ENCODE measurements at regions not wholly inside any gene's neighbourhood (a gene's known extent, or its start where the extent isn't known, plus 50 kb on each side); places are given as distances from the start of the nearest gene placed in this dataset.

DNA sequence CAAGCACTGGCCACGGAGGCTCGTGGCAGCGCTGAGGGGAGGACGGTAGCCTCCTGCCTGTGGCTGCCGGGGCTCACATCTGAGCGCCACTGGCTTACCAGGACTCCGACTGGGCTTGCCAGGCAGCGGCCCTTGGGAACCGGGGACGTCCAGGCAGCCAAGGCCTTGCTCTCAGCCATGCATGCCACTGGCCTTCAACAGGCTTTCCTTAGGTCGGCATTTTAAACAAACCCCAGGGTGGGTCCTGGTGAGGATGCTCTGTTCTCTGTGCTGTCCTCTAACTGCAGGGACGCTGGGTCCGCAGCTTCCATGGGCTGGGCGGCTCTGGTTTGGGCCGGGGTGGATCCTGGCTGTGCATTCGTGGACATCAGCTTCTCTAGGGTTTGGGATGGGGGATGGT is 59.1 kb upstream of the BHLHE23 start:
- H3K27me3 ChIP-seq (ENCODE audit: insufficient read depth, low read length) = peaks cover 32% of the 10 kb centered on the region
- H3K27ac ChIP-seq (ENCODE audit: low read depth, low read length) = no peak overlapping the region
- H3K79me2 ChIP-seq (ENCODE audit: control insufficient read depth, insufficient read depth, low read length, unreplicated experiment) = no peaks in the 10 kb centered on the region
- H3K4me1 ChIP-seq (ENCODE audit: control insufficient read depth, insufficient read depth, low read length, unreplicated experiment) = no peaks in the 10 kb centered on the region
- no peak overlapping the region for H2AFZ ChIP-seq (ENCODE audit: low read length, unreplicated experiment)
- no peak overlapping the region for H3K4me3 ChIP-seq (ENCODE audit: low read depth, low read length)
- H3K36me3 ChIP-seq (ENCODE audit: insufficient read depth, low read length) = no peaks in the 10 kb centered on the region

DNA sequence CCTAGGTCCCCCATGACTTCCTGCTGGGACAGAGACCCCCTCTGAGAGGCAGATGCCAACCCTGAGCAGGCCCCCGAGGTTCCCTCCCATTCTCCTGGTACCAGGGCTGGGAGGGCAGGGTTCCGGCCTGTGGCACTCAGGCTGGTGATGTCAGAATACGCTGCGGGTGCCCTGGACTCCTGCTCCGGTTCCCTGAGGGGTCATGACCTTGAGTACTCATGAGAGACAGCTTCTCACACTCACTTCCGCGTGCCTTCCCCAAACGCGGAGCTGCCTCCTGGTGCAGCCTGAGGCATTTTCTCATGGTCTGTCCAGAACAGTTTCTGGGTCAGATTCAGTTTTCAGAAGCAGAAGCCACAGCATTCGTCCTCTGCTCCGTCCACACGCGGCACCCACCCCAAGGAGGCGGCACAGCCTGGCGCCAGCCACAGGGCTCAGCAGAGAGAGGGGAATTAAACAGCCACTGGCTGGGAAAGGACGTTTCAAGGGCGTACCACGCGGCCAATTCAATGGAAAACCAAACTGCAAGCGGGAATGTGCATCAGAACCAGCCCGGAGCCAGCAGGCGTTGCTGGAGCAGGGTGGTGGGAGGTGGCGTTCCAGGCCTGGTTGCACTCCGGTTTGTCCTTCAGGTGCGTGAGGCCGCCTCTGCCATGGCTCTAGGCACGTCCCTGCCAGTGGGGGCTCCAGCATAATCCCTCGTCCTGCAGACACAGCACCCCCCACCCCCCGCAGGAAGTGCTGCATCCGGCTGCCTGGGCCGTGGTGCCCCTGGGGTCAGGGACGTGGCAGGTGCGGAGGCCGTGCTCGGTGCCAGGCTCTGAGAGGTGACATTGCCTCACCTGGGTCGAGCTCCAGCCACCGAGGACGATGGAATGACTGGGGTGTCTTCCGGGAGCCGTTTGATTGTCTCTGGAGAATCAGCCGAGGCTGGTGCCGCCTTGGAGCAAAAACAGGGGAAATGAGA is 58.3 kb upstream of the BHLHE23 start:
- Histone ChIP-seq H2AFZ (ENCODE audit: low read length, unreplicated experiment) (no peak overlapping the region), H3K79me2 (ENCODE audit: control insufficient read depth, insufficient read depth, low read length, unreplicated experiment) (no peaks in the 10 kb centered on the region), H3K36me3 (ENCODE audit: insufficient read depth, low read length) (no peaks in the 10 kb centered on the region), H3K27ac (ENCODE audit: low read depth, low read length) (no peak overlapping the region), H3K4me1 (ENCODE audit: control insufficient read depth, insufficient read depth, low read length, unreplicated experiment) (no peaks in the 10 kb centered on the region), H3K4me3 (ENCODE audit: low read depth, low read length) (no peak overlapping the region), H3K27me3 (ENCODE audit: insufficient read depth, low read length) (peaks cover 28% of the 10 kb centered on the region)

DNA sequence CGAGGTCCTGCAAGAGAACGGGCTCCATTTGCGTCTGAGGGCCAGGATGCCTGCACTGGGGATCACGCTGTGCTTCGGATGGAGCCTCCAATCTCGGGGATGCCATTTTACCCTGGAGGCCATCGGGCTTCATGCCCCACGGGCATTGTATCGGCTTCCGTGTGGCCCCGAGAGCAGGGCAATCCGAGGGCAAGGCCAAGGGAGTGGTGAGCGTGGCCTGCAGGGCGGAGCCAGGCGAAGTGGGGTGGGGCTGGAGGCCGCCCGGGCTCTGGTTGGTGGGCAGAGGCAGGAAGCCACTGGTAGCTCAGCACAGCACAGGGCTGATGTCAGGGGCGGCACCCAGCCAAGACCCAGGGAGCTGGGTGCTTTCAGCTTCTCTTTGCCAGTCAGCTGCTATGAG is 57.5 kb upstream of the BHLHE23 start:
- H3K79me2 ChIP-seq (ENCODE audit: control insufficient read depth, insufficient read depth, low read length, unreplicated experiment) = no peaks in the 10 kb centered on the region
- H3K36me3 ChIP-seq (ENCODE audit: insufficient read depth, low read length) = no peaks in the 10 kb centered on the region
- H3K4me3 ChIP-seq (ENCODE audit: low read depth, low read length) = no peak overlapping the region
- peaks cover 28% of the 10 kb centered on the region for H3K27me3 ChIP-seq (ENCODE audit: insufficient read depth, low read length)
- H2AFZ ChIP-seq (ENCODE audit: low read length, unreplicated experiment) = no peak overlapping the region
- no peaks in the 10 kb centered on the region for H3K4me1 ChIP-seq (ENCODE audit: control insufficient read depth, insufficient read depth, low read length, unreplicated experiment)
- H3K27ac ChIP-seq (ENCODE audit: low read depth, low read length) = no peak overlapping the region

DNA sequence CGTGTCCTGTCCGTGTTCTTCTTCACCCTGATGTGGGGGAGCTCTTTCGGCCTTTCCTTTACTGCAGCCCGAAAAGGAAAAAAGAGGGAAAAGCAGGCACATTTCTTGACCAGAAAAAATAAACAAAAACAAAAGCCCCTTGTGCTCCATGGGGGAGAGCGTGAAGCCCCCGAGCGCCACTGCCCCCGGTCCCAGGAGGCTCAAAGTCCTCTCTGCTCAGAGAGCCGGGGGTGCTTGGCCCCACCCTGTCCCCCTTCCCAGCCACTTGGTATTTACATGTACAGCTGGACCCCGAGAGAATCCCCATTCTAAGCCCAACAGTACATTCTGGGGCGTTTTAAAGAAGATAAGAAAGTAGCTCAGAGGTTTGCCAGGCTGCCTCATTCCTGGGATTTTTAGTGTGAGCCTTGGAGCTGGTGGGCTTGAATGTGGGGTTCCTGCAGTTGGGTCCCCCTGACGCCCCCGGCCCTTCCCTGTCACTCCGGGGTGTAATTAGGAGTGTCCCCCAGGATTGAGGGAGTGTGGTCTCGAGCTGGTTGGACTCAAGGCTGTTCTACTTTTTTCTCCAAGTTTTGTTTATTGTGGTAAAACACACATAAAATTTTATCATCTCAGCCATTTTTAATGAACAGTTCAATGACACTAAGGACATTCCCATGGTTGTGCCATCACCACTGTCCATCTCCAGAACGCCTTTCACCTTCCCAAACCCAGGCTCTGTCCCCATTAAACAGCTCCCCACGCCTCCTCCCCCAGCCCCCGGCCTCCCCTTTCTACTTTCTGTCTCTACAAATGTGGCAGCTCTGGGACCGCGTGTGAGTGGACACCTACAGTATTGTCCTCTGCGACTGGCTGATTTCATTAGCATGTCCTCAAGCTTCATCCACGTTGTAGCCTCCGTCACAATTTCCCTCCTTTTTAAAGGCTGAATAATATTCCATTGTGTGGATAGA is 55.7 kb upstream of the BHLHE23 start:
- no peak overlapping the region for H2AFZ ChIP-seq (ENCODE audit: low read length, unreplicated experiment)
- H3K27ac ChIP-seq (ENCODE audit: low read depth, low read length) = no peak overlapping the region
- H3K4me3 ChIP-seq (ENCODE audit: low read depth, low read length) = no peak overlapping the region
- H3K27me3 ChIP-seq (ENCODE audit: insufficient read depth, low read length) = peaks cover 40% of the 10 kb centered on the region
- H3K4me1 ChIP-seq (ENCODE audit: control insufficient read depth, insufficient read depth, low read length, unreplicated experiment) = no peaks in the 10 kb centered on the region
- no peaks in the 10 kb centered on the region for H3K79me2 ChIP-seq (ENCODE audit: control insufficient read depth, insufficient read depth, low read length, unreplicated experiment)
- H3K36me3 ChIP-seq (ENCODE audit: insufficient read depth, low read length) = no peaks in the 10 kb centered on the region

DNA sequence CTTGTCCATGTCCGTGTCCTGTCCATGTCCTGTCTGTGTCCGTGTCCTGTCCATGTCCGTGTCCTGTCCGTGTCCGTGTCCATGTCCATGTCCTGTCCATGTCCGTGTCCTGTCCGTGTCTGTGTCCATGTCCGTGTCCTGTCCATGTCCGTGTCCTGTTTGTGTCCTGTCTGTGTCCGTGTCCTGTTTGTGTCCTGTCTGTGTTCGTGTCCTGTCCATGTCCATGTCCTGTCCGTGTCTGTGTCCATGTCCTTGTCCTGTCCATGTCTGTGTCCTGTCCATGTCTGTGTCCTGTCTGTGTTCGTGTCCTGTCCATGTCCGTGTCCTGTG is 55.0 kb upstream of the BHLHE23 start:
- H3K36me3 ChIP-seq (ENCODE audit: insufficient read depth, low read length) = no peaks in the 10 kb centered on the region
- no peak overlapping the region for H2AFZ ChIP-seq (ENCODE audit: low read length, unreplicated experiment)
- no peak overlapping the region for H3K27ac ChIP-seq (ENCODE audit: low read depth, low read length)
- H3K27me3 ChIP-seq (ENCODE audit: insufficient read depth, low read length) = peaks cover 39% of the 10 kb centered on the region
- no peaks in the 10 kb centered on the region for H3K79me2 ChIP-seq (ENCODE audit: control insufficient read depth, insufficient read depth, low read length, unreplicated experiment)
- H3K4me1 ChIP-seq (ENCODE audit: control insufficient read depth, insufficient read depth, low read length, unreplicated experiment) = no peaks in the 10 kb centered on the region
- H3K4me3 ChIP-seq (ENCODE audit: low read depth, low read length) = no peak overlapping the region

DNA sequence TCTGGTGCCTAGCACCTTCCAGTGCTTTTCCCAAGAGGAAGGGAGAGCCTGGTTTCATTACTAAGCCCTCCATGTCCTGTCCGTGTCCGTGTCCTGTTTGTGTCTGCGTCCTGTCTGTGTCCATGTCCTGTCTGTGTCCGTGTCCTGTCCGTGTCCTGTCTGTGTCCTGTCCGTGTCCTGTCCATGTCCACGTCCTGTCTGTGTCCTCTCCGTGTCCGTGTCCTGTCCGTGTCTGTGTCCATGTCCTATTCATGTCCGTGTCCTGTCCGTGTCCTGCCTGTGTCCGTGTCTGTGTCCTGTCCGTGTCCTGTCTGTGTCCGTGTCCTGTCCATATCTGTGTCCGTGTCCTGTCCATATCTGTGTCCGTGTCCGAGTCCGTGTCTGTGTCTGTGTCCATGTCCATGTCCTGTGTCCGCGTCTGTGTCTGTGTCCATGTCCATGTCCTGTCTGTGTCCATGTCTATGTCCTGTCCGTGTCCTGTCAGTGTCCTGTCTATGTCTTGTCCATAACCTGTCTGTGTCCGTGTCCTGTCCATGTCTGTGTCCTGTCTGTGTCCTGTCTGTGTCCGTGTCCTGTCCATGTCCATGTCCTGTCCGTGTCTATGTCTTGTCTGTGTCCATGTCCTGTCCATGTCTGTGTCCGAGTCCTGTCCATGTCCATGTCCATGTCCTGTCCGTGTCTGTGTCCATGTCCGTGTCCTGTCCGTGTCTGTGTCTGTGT is 54.4 kb upstream of the BHLHE23 start:
- Histone ChIP-seq H3K4me1 (ENCODE audit: control insufficient read depth, insufficient read depth, low read length, unreplicated experiment) (no peaks in the 10 kb centered on the region), H3K4me3 (ENCODE audit: low read depth, low read length) (no peak overlapping the region), H3K27me3 (ENCODE audit: insufficient read depth, low read length) (peaks cover 35% of the 10 kb centered on the region), H3K79me2 (ENCODE audit: control insufficient read depth, insufficient read depth, low read length, unreplicated experiment) (no peaks in the 10 kb centered on the region), H3K36me3 (ENCODE audit: insufficient read depth, low read length) (no peaks in the 10 kb centered on the region), H3K27ac (ENCODE audit: low read depth, low read length) (no peak overlapping the region), H2AFZ (ENCODE audit: low read length, unreplicated experiment) (no peak overlapping the region)

DNA sequence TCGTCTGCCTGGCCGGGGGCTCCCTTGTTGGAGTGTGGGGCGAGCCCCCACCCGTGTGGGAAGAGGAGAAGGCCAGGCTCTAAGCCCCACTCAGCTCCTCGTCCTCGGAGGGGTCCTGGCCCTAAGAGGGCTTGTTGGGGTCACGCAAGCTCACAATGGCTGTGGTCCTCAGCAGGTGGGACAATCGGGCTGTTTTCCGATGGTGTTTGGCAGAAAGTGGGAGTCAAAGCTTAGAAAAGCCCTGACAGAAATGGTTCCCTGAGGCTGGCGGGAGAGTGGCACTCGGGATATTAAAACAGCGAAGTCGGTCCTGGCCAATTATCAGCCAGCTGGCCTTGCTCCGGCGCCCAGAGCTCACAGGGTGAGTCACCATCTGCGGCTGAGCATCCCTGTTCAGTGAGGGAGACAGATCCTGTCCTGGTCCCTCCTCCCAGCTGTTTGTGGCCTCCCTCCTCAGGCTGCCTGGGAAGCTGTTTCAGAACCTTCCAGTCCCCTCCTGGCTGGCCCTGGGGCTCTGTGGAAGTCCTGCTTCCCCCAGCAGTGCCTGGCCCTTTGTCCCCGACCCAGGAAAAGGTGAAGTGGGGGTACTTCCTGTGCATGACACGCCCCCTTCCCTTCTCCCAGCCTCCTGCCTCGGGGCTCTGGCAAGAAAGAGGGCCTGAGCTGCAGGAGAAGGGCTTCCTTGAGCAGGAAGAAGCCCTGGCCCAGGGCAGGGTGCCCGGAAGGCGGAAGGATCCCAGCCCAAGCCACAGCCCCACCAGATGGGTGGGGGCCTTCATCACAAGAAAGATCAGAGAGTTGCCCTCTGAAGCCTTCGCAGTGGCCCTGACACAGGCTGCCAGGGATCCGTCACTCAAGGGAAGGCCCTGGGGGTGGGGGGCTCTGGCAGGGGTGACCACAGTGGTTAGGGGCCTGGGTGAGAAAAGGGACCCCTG is 53.6 kb upstream of the BHLHE23 start:
- Histone ChIP-seq H3K27ac (ENCODE audit: low read depth, low read length) (no peak overlapping the region), H3K79me2 (ENCODE audit: control insufficient read depth, insufficient read depth, low read length, unreplicated experiment) (no peaks in the 10 kb centered on the region), H3K4me1 (ENCODE audit: control insufficient read depth, insufficient read depth, low read length, unreplicated experiment) (no peaks in the 10 kb centered on the region), H3K4me3 (ENCODE audit: low read depth, low read length) (no peak overlapping the region), H3K36me3 (ENCODE audit: insufficient read depth, low read length) (no peaks in the 10 kb centered on the region), H2AFZ (ENCODE audit: low read length, unreplicated experiment) (no peak overlapping the region), H3K27me3 (ENCODE audit: insufficient read depth, low read length) (peaks cover 30% of the 10 kb centered on the region; the same call in 1 of the 2 replicates)

DNA sequence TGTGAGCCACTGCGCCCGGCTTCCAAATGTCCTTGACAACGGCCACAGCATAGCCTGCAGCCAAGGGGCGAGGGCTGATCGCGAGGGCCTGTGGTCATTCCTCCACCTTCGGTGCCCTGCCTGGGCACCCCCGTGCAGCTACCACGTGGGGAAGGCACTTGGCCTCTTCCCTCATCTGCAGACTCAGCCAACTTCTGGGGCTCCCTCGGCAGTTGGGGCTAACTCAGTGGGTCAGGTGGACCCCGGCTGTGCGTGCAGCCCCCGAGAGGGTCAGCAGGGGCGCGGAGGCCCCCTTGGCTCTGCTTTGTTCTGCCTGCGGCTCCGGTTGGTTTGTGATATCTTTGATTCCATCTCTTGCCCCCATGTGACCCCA is 52.9 kb upstream of the BHLHE23 start:
- Histone ChIP-seq H3K27me3 (ENCODE audit: insufficient read depth, low read length) (peaks cover 25% of the 10 kb centered on the region; the same call in 1 of the 2 replicates), H3K79me2 (ENCODE audit: control insufficient read depth, insufficient read depth, low read length, unreplicated experiment) (no peaks in the 10 kb centered on the region)

DNA sequence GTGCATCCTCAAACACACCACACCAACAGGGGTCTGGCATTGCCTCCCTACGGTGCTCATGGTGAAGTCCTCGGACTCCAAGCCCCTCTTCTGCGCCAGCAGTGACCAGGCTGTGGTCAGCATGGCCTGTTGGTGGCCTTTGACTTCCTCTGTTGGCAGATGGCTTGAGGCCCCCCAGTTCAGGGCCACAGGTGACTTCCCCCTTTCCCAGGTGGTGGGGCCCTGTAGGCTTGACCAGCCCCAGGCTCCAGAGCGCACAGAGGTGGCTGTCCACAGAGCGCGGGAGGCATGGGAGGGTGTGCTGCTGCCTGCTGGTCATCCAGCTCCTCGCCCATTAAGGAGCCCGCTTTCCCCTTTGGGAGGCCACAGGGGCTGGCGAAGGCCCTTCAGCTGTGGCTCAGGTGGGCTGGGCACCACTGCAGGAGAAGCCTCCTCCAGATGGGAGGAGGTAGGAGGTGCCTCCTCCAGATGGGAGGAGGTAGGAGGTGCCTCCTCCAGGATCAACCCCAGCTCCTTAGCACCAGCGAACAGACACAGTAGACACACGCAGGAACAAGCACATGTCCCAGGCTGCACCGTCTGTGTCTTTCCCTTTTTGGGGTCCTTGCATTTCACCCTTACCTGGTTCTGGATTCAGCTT is 52.1 kb upstream of the BHLHE23 start:
- Histone ChIP-seq H3K79me2 (ENCODE audit: control insufficient read depth, insufficient read depth, low read length, unreplicated experiment) (no peaks in the 10 kb centered on the region), H3K4me3 (ENCODE audit: low read depth, low read length) (no peak overlapping the region), H2AFZ (ENCODE audit: low read length, unreplicated experiment) (no peak overlapping the region), H3K36me3 (ENCODE audit: insufficient read depth, low read length) (no peaks in the 10 kb centered on the region), H3K4me1 (ENCODE audit: control insufficient read depth, insufficient read depth, low read length, unreplicated experiment) (no peaks in the 10 kb centered on the region), H3K27ac (ENCODE audit: low read depth, low read length) (no peak overlapping the region), H3K27me3 (ENCODE audit: insufficient read depth, low read length) (peaks cover 23% of the 10 kb centered on the region; the same call in 1 of the 2 replicates)

More for the DNA sequence above, 52.9 kb upstream of the BHLHE23 start:
- Histone ChIP-seq H3K36me3 (ENCODE audit: insufficient read depth, low read length) (no peaks in the 10 kb centered on the region), H2AFZ (ENCODE audit: low read length, unreplicated experiment) (no peak overlapping the region), H3K27ac (ENCODE audit: low read depth, low read length) (no peak overlapping the region), H3K4me3 (ENCODE audit: low read depth, low read length) (no peak overlapping the region), H3K4me1 (ENCODE audit: control insufficient read depth, insufficient read depth, low read length, unreplicated experiment) (no peaks in the 10 kb centered on the region)

Data from ACC112 (cell line).